HG03103 (cell line): ENCODE measurements at regions not wholly inside any gene's neighbourhood (a gene's known extent, or its start where the extent isn't known, plus 50 kb on each side); places are given as distances from the start of the nearest gene placed in this dataset.
"Not testable (repeated sequence)": the region's sequence is repeated elsewhere in the genome, so short reads cannot be mapped to it uniquely, and the experiment has no call there.

Experiments used
- ATAC-seq: cut with Tn5 transposase; IDR thresholded peaks from one replicate; pipeline ENCODE4 v1.9.1; 2021; ENCODE audit warnings: low read depth; ENCODE audit not compliant: unreplicated experiment

DNA sequence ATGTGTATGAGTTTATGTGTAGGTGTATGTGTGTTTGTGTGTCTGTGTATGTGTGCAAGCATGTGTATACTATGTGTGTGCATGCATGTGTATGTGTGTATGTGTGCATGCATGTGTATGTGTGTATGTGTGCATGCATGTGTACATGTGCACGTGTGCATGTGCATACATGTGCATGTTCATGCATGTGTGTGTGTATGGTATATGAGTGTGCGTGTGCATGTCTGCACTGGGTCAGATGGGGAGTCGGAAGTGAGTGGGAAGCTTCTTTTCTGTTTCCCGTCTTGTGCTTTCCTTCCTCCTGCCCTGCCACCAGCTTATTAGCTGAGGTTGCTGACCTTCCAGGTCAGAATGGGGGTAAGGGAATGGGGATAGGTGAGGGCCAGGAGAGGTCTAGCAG, 174.7 kb downstream of the MAP2K4 start:
- ATAC-seq, result no peak

DNA sequence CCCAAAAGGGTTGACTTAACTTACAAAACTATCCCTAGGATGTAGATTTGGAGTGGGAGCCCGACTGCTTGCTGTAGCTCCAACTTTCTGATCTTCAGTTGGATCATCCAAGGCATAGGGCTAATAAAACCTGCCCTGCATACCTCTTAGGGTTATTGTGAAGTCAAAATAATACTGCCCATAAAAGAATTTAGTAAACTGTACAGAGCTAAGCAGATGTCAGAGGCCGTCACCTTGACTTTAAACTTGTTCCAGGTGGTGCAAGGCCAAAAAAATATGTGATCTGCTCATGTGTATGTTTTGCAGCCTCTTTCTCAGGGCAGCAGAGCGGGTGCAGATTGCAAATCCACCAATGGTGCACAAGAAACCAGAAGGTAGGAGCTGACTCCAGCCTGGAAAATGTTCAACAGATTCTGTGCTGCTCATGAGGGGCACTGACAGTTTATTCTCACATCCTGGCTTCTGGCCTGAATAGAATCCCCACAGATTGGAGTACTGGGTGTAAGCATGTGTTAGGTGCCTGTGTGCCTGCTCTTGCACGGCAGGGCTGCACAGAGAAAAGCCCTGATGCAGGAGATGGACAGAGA, 180.7 kb downstream of the MAP2K4 start:
- no peak for ATAC-seq

GRCh38 chr17:12209632-12210191, 189.0 kb downstream of the MAP2K4 start:
- no peak for ATAC-seq

- not testable (repeated sequence) for ATAC-seq
These were observed 200.2 kb downstream of the MAP2K4 start for GRCh38 chr17:12220714-12221439.

DNA sequence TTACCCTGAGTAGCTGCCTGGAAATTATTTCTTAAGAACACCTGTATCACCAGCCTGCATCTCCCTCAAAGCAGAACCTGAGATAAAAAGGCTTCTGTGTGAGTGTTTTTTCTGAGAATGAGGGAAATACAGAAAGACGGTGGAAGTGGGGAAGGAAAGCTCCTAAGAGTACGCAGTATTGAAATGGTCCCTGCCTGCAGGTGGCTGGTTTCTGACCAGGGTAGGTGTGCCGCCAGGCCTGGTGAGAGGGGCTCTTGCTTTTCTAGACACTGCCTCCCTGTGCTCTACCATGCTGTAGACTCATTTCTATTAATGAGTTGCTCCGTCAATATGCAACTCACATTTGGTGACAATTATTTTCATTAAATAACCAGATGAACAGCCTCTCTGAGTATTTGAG, 201.7 kb downstream of the MAP2K4 start:
- no peak for ATAC-seq

DNA sequence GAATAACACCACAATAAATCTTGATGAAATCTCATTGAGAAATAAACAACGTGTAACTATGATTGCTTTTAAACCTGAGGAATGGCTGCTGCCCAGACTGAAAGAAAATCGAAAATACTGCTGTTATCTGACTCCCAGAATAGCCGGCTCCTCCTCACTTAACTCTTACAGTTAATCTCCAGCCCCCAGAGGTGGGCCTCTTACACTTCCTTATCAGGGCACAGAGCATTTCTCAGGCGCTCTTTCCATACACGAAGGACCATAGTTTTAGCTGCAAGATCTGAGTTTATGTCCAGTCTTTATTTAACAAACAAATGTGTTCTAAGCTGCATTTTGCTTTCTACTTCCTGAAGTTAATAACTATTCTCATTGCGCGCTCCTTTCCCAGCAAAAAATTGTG, 206.9 kb downstream of the MAP2K4 start:
- ATAC-seq, result no peak

- no peak for ATAC-seq
These were observed 208.7 kb downstream of the MAP2K4 start for GRCh38 chr17:12229335-12229734.

- no peak for ATAC-seq
These were observed 210.0 kb downstream of the MAP2K4 start for GRCh38 chr17:12230481-12231354.

DNA sequence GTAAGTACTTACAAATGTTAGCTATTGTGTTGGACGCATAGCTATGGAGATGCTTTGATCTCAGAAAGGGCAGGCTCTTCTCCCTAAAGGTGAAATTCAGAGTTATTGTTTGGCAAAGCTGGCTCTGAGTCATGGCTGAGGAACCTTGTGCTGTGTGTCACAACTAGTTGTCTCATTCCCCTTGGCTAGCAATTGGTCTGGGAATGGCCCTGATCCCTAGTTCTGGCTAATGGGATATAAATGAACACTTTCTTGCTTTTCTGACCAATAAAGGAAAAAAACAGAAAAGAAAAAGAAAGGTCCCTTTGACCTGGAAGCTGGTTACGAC, 210.6 kb downstream of the MAP2K4 start:
- no peak for ATAC-seq

DNA sequence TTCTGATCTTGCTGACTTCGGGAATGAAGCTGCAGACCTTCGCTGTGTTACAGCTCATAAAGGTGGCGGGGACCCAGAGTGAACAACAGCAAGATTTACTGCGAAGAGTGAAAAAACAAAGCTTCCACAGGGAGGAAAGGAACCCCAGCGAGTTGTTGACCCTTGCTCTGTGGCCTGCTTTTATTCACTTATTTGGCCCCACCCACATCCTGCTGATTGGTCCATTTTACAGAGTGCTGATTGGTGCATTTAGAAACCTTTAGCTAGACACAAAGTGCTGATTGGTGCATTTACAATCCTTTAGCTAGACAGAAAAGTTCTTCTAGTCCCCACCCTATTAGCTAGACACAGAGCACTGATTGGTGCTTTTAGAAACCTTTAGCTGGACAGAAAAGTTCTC, 218.3 kb downstream of the MAP2K4 start:
- ATAC-seq, result not testable (repeated sequence)

- ATAC-seq, result no peak
These were observed 221.8 kb downstream of the MAP2K4 start for GRCh38 chr17:12242345-12242954.

DNA sequence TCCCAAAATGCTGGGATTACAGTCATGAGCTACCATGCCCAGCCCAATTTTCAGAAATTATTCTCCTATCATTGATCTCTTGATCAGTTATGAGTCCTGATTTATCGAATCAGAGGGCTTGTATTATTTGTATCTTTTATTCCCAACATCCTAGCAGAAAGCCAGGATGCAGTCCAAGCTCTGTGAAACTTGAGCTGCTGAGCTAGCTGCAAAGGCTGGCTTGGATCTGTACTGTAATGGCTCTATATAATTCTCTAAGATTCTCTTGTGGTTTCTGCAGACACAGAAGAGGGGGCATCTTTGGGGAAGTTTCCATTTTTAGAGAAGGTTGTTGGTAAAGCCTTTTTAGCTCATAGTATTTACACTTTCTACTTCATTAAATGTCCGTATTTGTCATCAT, 227.1 kb downstream of the MAP2K4 start:
- no peak for ATAC-seq

- no peak for ATAC-seq
These were observed 230.3 kb downstream of the MAP2K4 start for GRCh38 chr17:12250973-12251372.

GRCh38 chr17:12252462-12252861, 231.8 kb downstream of the MAP2K4 start:
- no peak for ATAC-seq

- ATAC-seq, result no peak
These were observed 233.8 kb downstream of the MAP2K4 start for GRCh38 chr17:12254460-12254859.

DNA sequence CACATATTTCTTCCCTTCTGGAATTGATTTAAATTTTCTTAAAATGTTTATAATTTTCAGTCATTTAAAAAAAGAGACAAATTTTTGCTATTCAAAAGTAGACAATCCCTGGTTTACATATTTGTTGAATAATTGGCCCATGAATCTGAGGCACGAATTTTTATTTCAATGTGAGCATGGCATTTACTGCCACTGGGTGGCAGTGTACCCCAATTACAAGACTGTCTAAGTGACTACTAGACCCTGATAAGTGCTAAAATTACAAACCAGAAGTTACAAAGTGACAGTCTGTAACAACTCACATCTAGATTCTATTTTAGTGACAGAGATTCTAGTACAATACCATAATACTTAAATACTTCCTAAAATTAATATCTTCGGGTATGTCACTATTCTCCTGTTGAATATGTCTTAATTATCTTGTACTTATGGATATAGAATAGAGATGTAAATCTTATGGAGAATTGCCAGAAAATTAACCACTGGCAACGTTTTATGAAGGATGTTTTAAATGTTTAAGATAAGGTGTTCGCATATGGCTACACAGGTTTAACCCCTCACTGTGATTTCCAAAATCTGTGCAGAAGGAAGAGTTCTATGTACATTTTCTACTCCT, 235.8 kb downstream of the MAP2K4 start:
- ATAC-seq, result no peak

DNA sequence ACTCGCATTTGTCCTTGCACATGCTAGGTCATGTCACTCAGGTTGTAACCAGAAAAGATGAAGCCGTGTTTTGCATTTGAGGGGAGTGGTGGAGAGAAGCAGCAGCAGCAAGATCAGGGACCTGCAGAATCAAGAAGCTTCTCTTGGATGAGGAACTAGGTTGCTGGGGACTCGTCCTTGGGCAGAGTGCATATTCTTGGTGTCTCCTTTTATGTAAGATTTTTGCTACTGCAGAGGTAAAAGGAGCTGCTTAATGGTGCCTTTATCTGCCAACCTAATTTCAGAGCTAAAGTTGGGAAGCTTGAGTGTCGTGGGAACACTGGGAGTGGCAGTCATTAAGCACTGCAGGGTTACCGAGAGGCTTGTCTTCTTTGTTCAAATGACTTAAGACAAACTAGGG, 236.5 kb downstream of the MAP2K4 start:
- no peak for ATAC-seq

- ATAC-seq, result no peak
These were observed 240.7 kb downstream of the MAP2K4 start for GRCh38 chr17:12261354-12261753.

DNA sequence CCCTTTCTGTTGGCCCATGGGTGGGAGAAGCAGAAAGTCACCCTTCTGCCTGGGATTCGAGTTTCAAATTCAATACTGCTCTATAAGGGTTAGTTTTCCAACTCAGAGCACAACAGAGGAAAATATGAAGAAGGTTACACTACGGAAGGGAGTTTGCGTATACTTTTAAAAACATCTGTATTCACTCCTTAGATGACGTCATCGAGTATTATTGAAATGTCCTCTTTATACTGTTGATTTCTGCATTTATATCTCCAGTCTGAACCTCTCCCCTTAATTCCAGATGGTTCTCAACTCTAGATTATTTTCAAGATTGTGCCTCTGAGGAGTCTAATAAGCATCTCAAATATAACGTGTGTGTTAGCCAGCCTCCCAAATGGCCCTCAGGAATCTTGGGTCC, 249.1 kb downstream of the MAP2K4 start:
- ATAC-seq, result no peak

DNA sequence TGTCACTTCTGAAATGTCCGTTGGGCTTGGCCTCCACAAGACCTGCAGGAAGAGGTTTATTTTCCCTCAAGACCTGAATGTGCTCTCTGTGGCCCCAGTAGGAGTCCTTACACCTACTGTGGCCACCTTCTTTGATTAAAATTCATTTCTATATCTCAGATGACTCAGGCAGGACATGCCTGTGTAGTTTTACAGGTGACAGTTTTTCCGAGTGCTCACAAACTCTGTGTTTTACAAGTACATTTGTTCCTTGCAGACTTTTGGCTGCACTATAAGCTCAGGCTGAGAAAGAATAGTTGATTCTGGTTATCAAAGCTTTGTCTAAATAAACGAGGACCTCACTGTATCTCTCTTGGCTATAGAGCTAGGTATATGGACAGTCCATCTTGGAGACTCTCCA, 257.1 kb downstream of the MAP2K4 start:
- no peak for ATAC-seq

- ATAC-seq, result no peak
These were observed 261.4 kb downstream of the MAP2K4 start for GRCh38 chr17:12282056-12282455.
